ENCODE measurements at regions not wholly inside any gene's neighbourhood (a gene's known extent, or its start where the extent isn't known, plus 50 kb on each side); places are given as distances from the start of the nearest gene placed in this dataset.
A peak's percentile ranks its signal among the peaks of the same experiment; 100 is the strongest.
"Not testable (repeated sequence)": the region's sequence is repeated elsewhere in the genome, so short reads cannot be mapped to it uniquely, and the experiment has no call there.

DNA sequence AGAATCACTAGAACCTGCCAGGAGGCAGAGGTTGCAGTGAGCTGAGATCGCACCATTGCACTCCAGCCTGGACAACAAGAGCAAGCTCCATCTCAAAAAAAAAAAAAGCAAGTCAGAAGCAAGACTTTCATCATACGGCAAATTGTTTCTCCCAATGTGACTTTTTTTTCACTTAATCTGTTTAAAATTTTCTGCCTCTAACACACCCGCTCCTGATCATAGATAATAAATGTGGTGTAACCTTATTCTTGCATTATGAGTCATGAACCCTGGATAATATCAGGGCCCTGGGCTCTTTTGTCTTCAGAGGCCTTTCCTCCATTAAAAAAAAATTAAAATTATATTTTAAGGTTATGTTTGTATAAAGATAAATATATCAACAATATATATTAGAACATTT lies 111.4 kb upstream of the JCAD start:
- no peak for DNase-seq (ENCODE audit: low read depth, low spot score)

DNA sequence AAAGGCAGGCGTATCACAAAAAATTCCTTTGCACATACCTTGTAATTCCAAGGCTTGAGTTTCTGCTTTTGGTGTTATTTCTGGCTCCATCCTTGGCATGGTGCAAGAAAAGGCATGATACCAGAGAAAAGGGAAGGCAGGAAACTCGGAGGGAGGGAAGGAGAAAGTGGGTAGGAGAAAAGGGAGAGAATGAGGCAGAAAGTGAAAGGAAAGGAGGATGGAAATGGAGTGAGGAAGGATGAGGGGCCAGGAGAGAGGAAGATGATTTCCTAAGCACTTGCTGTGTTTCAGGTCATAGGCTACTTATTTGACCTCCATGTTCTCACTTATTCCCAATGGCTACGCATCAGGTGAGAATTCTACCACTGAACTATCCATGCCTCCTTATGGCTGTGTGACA lies 110.8 kb upstream of the JCAD start:
- DNase-seq (ENCODE audit: low read depth, low spot score): no peak

DNA sequence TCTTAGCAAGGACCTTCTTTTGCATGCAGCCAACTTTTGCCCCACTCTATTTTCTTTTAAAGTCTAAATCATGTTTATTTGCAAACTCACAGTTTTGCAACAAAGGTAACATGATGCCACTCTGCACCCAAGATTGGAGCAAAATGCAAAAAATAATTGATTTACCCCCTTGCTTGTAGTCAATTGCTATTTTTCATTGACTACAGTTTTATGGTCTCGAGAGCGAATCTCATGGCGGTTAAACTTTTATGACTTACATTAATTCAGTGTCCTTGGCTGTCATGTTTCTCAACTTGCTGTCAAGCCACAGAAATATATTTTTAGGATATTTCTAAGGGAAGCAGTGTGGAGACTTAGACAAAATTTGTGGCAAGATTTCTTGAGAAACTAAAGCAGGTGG lies 110.0 kb upstream of the JCAD start:
- no peak for DNase-seq (ENCODE audit: low read depth, low spot score)

DNA sequence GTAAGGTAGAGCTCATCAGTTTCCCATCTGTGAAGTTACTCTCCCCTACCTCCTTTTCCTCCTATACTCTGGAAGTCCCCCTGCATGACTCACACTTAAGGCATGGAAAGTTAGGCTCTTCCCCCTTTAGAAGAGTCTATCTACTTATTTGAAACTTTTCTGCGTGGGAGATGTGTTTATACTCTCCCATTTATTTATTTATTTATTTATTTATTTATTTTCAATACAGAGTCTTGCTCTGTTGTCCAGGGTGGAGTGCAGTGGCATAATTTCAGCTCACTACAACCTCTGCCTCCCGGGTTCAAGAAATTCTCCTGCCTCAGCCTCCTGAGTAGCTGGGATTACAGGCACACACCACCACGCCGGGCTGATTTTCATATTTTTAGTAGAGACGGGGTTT lies 107.5 kb upstream of the JCAD start:
- no peak for DNase-seq (ENCODE audit: low read depth, low spot score)

DNA sequence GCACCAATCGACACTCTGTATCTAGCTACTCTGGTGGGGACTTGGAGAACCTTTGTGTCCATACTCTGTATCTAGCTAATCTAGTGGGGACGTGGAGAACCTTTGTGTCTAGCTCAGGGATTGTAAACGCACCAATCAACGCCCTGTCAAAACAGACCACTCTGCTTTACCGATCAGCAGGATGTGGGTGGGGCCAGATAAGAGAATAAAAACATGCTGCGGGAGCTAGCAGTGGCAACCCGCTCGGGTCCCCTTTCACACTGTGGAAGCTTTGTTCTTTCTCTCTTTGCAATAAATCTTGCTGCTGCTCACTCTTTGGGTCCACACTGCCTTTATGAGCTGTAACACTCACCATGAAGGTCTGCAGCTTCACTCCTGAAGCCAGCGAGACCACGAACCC lies 104.0 kb upstream of the JCAD start:
- DNase-seq (ENCODE audit: low read depth, low spot score): not testable (repeated sequence)

DNA sequence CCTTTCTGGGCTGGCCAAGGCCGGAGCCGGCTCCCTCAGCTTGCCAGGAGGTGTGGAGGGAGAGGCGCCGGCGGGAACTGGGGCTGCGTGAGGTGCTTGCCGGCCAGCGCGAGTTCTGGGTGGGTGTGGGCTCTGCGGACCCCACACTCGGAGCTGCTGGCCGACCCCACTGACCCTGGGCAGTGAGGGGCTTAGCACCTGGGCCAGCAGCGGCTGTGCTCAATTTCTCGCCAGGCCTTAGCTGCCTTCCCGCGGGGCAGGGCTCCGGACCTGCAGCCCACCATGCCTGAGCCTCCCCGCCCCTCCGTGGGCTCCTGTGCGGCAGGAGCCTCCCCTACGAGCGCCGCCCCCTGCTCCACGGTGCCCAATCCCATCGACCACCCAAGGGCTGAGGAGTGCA lies 103.4 kb upstream of the JCAD start:
- DNase-seq (ENCODE audit: low read depth, low spot score): not testable (repeated sequence)

DNA sequence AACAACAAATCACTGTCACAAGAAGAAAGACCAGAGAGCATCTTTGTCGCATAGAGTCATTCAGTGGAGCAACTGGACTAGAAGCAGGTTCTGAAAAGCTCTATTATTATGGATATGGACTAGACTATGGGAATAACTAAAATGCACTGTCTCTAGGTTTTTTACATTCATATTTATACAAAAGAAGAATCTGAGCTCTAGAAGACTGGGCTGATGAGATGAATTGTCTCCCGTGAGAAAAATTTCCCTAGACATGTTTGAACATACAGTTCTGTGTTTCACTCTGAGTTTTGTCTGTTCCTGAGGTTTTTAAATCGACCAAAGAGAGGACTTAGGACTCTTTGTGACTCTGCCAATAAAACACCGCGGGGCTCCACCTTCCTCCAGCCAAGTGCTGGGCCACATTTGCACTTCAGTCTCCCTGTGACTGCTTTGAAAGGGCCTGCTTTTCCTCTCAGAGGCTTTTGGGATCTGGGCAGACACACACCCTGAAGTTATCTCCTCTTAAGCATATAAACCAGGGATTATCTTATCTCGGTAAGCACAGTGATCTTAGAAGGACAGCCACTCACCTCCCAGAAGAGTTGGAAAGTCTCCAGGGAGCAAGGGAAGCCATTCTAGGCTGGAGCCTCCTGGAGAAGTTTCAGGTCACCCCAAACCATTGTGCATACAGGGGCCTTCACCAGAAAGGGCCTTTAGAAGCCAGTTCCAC lies 101.0 kb upstream of the JCAD start:
- no peak for DNase-seq (ENCODE audit: low read depth, low spot score)

DNA sequence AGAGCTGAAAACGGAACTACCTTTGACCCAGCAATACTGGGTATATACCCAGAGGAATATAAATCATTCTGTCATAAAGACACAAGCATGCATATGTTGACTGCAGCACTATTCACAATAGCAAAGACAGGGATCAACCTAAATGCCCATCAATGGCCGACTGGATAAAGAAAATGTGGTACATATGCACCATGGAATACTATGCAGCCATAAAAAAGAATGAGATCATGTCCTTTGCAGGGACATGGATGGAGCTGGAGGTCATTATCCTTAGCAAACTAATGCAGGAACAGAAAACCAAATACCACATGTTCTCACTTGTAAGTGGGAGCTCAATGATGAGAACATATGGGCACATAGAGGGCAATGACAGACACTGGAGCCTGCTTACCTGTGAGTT lies 100.2 kb upstream of the JCAD start:
- DNase-seq (ENCODE audit: low read depth, low spot score): not testable (repeated sequence)

DNA sequence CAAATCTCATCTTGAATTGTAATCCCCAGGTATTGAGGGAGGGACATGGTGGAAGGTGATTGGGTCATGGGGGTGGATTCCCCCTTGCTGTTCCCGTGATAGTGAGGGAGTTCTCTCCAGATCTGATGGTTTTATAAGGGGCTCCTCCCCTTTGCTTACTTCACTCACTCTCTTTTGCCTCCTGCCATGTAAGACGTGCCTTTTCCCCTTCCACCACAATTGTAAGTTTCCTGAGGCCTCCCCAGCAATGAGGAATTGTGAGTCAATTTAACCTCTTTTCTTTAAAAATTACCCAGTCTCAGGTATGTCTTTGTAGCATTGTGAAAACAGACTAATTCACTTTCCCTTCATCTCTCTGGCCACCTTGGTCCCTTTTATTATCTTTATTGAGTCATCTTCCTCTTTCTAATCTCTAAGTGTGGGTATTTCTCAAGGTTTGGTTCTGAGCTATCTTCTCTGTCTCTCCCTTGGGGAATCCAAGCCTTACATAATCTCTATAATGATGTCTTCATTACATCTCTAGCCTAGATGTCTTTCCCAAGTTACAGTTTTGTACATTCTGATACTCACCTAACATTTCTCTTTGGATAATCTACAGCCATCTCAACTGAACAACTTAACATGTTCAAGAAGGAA lies 99.1 kb upstream of the JCAD start:
- DNase-seq (ENCODE audit: low read depth, low spot score): no peak

DNA sequence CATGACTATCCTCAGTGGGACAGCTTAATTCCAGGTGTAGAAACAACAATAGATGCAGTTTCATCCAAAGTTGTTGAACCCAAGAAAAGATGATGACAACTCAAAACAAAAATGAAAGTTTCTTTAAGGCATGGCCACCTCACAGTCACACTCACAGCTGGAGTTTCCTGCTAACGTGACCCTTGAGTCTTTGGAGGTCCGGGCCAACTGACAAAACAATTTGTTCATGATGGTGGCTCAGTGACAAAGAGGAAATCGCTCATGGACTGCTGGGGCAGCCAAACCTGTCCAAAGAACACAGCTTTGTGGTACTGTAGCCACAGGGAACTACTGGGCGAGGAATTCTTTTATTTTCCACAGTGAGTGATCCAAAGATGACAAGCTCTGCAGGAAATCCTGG lies 96.0 kb upstream of the JCAD start:
- peak; percentile 79 for DNase-seq (ENCODE audit: low read depth, low spot score)

DNA sequence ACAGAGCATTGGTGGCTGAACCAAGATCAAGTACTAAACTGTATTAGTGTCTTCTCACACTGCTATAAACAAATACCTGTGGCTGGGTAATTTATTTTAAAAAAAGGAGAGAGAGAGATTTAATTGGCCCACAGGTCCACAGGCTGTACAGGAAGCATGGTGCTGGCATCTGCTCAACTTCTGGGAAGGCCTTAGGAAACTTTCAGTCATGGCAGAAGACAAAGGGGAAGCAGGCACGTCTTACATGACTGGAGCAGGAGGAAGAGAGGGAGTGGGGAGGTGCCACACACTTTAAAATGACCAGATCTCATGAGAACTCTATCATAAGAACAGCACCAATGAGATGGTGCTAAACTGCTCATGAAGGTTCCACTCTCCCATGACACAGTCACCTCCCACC lies 95.2 kb upstream of the JCAD start:
- no peak for DNase-seq (ENCODE audit: low read depth, low spot score)

DNA sequence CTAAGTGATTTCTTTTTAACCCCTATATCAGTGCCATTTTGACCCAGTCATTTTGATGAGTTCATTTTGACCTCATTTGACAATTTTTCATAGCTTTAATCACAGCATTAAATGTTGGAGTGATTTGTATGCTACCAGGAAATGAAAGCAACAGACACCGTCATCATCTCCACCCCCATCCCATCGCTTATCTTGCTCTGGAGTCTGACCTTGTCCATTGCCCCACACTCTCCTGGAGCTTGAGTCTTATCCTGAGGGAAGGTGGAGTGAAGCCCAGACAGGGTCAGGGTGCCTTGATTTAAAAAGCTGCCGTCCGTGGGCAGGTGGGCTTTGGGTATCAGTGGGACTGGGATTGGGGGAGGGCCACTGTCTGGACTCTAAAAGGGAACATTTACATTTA lies 94.7 kb upstream of the JCAD start:
- no peak for DNase-seq (ENCODE audit: low read depth, low spot score)

DNA sequence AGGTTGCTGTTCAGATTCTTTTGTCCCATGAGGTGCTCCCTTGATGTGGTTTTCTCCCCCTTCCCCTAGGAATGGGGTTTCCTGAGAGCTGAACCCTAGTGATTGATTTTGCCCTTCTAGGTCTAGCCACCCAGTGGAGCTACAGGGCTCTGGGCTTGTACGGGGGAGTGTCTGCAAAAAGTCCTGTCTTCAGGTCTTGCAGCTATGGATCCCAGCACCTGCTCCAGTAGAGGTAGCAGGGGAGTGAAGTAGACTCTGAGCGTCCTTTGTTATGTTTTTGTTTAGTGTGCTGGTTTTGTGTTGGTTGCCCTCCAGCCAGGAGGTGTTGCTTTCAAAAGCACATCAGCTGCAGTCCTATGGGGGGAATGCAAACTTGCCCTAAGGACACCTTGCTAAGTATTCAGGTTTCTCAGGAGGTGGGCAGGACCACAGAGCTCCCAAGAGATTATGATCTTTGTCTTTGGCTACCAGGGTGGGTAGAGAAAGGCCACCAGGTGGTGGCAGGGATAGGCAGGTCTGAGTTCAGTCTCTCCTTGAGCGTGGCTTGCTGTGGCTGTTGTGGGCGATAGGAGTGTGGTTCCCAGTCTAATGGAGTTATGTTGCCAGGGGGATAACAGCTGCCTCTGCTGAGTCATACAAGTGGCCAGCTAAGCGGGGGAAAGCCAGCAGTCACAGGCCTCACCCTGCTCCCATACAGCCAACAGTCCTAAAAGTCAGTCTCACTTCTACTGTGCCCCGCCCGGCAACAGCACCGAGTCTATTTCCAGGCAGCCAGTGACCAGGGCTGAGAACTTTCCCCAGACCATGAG lies 92.4 kb upstream of the JCAD start:
- no peak for DNase-seq (ENCODE audit: low read depth, low spot score)

DNA sequence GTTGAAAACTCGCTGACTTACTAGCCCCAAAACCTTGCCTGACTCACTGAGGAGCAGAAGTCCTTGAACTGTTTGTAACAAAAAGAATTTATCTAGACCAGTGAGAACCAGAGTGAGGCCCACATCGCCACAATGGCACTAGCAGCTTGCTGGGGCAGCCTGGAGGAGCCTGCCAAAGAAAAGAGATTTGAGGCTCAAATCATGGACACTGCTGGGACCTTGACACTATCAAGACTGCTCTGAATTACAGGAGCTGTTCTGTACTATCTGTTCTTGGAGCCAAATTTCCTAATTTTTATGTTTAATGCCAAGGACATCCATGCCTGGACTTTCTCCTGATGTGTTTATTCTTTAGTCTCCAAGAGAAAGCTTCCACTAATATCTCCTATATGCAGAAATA lies 82.0 kb upstream of the JCAD start:
- DNase-seq (ENCODE audit: low read depth, low spot score): no peak

DNA sequence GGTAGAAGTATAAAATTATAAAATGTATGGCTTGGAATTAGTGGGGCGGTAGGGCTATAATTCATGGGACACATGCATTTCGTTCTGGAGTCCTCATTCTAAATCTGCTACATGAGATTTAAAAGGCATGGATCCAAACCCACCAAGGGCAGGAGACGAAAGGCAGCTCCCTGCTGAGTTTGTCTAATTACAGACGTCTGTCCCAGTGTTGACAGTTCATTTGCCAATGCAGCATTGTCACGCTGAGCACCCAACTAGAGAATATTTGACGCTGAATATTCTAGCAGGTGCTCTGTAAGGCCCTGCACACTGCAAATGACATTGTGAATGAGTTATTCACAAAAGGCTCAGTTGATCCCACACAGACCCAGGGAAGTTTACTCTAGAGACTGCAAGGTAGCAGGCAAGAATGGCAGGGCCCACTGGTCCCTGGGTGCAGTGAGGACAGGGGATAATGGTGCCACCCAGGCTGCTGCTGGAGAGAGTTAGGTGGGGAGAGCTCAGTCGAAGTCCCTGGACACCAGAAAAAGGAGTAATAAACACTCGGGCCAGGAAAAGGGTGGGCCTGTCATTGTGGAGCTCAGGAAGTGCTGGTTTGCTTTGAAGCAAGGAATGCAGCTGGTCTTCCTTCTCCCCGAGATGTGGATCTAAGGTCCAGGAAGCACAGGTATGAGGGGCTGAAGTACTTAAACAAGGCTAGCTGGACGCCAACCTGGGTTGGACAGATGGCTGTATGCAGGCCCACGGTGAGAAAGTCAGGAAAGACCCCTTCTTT lies 75.0 kb upstream of the JCAD start:
- no peak for DNase-seq (ENCODE audit: low read depth, low spot score)

DNA sequence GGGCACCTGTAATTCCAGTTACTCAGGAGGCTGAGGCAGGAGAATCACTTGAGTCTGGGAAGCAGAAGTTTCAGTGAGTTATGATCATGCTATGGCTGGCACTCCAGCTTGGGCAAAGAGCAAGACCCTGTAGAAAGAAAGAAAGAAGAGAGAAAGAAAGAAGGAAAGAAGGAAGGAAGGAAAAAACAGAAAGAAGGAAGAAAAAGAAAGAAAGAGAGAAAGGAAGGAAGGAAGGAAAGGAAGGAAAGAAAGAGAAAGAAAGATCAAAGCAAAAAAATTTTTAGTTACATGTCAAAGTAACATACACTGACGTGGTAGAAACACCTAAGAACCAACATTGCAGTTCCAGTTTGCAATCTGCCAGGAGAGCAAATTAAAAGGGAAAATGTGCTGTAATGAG lies 73.8 kb upstream of the JCAD start:
- no peak for DNase-seq (ENCODE audit: low read depth, low spot score)

DNA sequence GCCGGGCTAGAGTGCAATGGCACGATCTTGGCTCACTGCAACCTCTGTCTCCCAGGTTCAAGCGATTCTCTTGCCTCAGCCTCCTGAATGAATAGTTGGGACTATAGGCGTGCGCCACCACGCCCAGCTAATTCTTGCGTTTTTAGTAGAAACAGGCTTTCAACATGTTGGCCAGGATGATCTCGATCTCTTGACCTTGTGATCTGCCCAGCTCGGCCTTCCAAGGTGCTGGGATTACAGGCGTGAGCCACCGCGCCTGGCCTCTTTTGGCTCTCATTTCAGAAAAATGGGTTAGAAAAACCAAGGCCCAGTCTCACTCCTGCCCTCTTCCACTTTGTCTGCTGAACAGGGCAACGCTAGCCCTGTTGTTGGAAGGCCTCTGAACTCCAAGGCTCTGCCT lies 72.0 kb upstream of the JCAD start:
- DNase-seq (ENCODE audit: low read depth, low spot score): not testable (repeated sequence)

DNA sequence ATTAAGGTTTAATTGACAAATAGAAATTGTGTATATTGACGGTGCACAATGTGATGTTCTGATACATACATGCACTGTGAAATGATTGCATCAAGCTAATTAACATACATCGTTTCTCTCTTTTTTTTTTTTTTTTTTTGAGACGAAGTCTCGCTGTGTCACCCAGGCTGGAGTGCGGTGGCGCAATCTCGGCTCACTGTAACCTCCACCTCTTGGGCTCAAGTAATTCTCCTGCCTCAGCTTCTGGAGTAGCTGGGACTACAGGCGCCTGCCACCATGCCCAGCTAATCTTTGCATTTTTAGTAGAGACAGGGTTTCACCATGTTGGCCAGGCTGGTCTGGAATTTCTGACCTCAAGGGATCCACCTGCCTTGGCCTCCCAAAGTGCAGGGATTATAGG lies 69.9 kb upstream of the JCAD start:
- DNase-seq (ENCODE audit: low read depth, low spot score): not testable (repeated sequence)

DNA sequence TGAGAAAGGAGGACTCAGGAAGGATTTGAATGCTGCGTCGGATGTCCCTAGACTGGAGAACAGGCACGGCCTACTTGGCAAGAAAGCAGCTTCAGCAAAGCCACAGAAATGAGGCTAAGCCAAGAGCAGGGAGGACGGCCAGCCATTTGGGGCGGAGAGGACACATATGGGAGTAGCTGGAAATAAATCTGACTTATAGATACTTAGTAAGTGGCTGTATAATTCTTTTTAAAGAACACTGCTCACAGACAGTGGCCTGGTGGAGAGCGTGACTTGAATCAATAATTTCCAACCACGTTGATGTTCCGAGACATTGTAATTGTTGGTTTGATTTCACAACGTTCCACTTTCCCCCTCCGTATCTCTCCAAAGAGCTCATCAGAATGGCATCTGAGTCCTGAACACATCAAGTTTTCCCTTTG lies 67.7 kb upstream of the JCAD start:
- no peak for DNase-seq (ENCODE audit: low read depth, low spot score)

DNA sequence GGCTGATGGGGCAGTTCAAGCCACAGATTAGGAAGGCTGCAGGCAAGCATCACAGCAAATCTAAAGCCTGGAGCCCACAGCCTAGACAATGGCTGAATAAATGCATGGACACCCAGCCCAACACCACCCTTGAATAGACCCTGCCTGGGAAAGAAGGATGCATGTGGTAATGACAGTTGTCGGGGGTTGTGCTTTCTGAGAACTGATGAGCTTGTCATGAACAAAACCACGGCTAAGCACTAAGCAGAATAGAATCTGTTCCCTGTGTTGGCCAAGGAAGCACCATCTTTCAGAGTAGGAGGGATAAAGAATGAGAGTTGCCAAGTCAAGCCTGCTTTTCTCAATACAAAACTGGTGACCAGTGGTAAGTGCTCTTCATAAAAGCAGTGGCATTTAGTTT lies 66.1 kb upstream of the JCAD start:
- DNase-seq (ENCODE audit: low read depth, low spot score): no peak

DNA sequence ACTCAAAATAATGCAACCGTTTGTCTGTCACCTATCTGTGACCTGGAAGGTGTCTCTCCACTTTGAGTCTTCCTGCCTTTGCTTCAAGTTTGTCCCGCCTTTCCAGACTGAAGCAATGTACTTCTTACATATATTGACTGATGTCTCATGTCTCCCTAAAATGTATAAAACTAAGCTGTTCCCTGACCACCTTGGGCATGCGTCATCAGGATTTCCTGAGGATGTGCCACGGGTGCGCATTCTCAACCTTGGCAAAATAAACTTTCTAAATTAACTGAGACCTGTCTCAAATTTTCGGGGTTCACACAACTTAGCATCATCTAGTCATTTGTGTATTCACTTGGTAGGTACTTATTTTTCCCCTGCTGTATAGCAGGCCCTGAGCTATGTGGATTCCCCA lies 65.3 kb upstream of the JCAD start:
- DNase-seq (ENCODE audit: low read depth, low spot score): no peak

DNA sequence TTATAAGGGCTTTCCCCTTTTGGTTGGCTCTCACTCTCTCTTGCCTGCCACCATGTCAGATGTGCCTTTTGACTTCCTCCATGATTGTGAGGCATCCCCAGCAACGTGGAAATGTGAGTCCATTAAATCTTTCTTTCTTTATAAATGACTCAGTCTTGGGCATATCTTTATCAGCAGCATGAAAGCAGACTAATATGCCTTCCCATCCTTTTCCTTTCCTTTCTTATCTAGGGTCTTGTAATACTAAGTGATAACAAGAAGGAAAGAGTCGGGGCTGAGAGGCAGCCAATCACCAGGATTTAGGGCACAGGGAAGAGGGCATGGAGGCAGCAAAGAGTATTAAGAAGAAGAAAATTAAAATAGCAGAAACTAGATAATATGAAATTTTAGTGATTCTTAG lies 62.0 kb upstream of the JCAD start:
- no peak for DNase-seq (ENCODE audit: low read depth, low spot score)

Data from smooth muscle cell of the brain vasculature (primary cell).